Tibial nerve (tissue), 4 donors: ENCODE measurements at regions not wholly inside any gene's neighbourhood (a gene's known extent, or its start where the extent isn't known, plus 50 kb on each side); places are given as distances from the start of the nearest gene placed in this dataset.

Source experiments
- DNase-seq, 2 donors: peaks; one replicate each; pipeline ENCODE4 v3.0.0-alpha.2; 2019; ENCODE audit warnings: low spot score in 2 of 2
- H3K27ac ChIP-seq, 4 donors: fragments of 200-600 bp; sonication (generic) in 3 of 4; one replicate each; pipeline ENCODE4 v1.5.1; 2017 to 2019; ENCODE audit warnings: mild to moderate bottlenecking in 1 of 4
- H3K27me3 ChIP-seq, 2 donors: fragments of 200-600 bp; sonication (generic) in 1 of 2; one replicate each; pipeline versions ENCODE4 v1.5.1 to v1.6.0; 2017 to 2019
- H3K36me3 ChIP-seq, 3 donors: fragments of 200-600 bp; sonication (generic); one replicate each; pipeline ENCODE4 v1.5.1; 2018 to 2019
- H3K4me1 ChIP-seq, 4 donors: fragments of 200-600 bp; sonication (generic) in 3 of 4; one replicate each; pipeline ENCODE4 v1.5.1; 2017 to 2019
- H3K4me3 ChIP-seq, 4 donors: fragments of 200-600 bp; sonication (generic) in 3 of 4; one replicate each; pipeline ENCODE4 v1.5.1; 2017 to 2019; ENCODE audit warnings: mild to moderate bottlenecking in 1 of 4, moderate library complexity in 1 of 4
- H3K9me3 ChIP-seq, 4 donors: fragments of 200-600 bp; sonication (generic) in 3 of 4; one replicate each; pipeline ENCODE4 v1.5.1; 2017 to 2019
- EP300 ChIP-seq, 2 donors: sonication (generic); formaldehyde crosslinking; IDR thresholded peaks; one replicate each; pipeline ENCODE4 v1.6.1; 2017; ENCODE audit warnings: antibody characterized with exemption in 2 of 2, mild to moderate bottlenecking in 1 of 2
- POLR2A ChIP-seq, 2 donors: fragments of 450-650 bp; IDR thresholded peaks; one replicate each; pipeline ENCODE4 v1.6.1; 2017; ENCODE audit warnings: antibody characterized with exemption in 2 of 2, mild to moderate bottlenecking in 2 of 2, moderate library complexity in 2 of 2
- WGBS, 2 donors: methylation state at CpG; one replicate each; pipeline ENCODE4 v1.1.5; 2018; 5-methylcytosine and 5-hydroxymethylcytosine counted together
- TF ChIP-seq, protein P1 (sequence below), 5 experiments: fragments of 200-600 bp in 3 of 5; fragments of 450-650 bp in 2 of 5; sonication (generic) in 3 of 5; IDR thresholded peaks; one replicate each; pipeline ENCODE4 v1.5.1; 2016 to 2019; ENCODE audit warnings: antibody characterized with exemption in 5 of 5, mild to moderate bottlenecking in 3 of 5, moderate library complexity in 2 of 5

DNA sequence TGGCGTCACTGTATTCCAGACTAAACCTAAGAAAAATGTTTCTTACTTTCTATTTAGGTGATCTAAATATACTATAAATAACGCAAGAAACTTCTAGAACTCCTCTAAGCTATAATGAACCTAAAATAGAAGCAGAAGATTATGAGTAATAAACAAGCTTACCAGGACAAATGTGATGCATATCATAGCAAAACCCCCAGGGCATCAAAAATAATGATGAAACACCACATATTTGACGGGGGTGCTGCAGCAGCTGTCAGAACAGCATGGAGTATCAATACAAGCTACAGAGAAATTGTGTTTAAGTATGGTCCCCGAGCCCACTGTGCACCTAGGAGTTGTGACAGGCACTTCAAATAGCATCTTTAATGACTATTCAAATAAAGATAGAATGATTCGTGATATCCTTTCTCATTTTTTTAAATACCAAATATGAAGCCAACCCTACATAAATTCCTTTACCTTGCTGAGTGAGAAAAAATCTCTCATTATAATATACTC, 337.3 kb downstream of the CENPC start:
- DNase-seq = no peak
- Histone ChIP-seq H3K27me3 (no peaks in the 10 kb centered on the region), H3K9me3 (peaks cover 0 to 4% (median 0%) of the 10 kb centered on the region in 4 donors), H3K4me1 (no peaks in the 10 kb centered on the region), H3K36me3 (no peaks in the 10 kb centered on the region), H3K4me3 (no peak overlapping the region), H3K27ac (no peak overlapping the region)
- TF ChIP-seq EP300 (IDR thresholded peaks at IDR 0.05) = no peak
- TF ChIP-seq, protein P1, sequence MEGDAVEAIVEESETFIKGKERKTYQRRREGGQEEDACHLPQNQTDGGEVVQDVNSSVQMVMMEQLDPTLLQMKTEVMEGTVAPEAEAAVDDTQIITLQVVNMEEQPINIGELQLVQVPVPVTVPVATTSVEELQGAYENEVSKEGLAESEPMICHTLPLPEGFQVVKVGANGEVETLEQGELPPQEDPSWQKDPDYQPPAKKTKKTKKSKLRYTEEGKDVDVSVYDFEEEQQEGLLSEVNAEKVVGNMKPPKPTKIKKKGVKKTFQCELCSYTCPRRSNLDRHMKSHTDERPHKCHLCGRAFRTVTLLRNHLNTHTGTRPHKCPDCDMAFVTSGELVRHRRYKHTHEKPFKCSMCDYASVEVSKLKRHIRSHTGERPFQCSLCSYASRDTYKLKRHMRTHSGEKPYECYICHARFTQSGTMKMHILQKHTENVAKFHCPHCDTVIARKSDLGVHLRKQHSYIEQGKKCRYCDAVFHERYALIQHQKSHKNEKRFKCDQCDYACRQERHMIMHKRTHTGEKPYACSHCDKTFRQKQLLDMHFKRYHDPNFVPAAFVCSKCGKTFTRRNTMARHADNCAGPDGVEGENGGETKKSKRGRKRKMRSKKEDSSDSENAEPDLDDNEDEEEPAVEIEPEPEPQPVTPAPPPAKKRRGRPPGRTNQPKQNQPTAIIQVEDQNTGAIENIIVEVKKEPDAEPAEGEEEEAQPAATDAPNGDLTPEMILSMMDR (IDR thresholded peaks at IDR 0.05) = no peak
- TF ChIP-seq POLR2A (IDR thresholded peaks at IDR 0.05) = no peak
- 64 to 73% methylated on average over 5 of the region's 5 CpGs for WGBS, 2 donors

DNA sequence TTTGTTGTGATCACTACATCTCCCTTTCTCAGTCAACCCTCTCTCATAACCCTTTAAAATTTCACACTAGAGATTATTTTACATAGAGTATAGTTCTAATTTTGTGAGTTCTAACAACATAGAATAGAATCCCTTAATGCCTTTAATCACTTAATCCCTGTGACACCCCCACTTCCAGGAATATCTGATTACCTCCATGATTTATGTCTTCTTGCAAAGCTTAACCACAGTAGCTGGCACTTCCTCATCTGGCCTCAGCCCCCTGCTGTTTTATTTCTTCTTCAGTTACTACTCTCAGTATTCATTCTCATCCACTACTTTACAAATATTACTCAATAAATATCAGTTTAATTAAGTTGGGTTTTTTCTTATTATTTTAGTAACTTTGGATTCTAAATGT, 340.9 kb downstream of the CENPC start:
- TF ChIP-seq POLR2A (IDR thresholded peaks at IDR 0.05) = no peak
- TF ChIP-seq, protein P1 (IDR thresholded peaks at IDR 0.05) = no peak
- H3K27me3 ChIP-seq = no peaks in the 10 kb centered on the region

DNA sequence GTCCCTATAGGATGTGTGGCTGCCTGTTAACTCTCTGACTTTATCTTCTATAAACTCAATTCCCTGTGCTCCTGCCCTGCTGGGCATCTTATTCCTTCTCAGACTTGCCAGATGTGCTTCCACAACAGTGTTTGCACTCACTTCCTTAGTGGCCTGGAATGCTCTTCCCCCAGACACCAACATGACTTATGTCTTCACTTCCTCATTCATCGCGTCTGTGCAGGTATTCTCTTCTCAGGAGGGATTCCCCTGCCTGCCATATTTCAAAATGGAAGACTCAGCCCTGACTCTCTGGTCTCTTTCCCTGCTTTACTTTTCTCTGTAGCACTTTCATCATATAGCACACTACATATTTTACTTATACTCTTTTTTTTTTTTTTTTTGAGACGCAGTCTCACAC, 344.0 kb downstream of the CENPC start:
- Histone ChIP-seq H3K4me3 (no peak overlapping the region), H3K36me3 (no peaks in the 10 kb centered on the region), H3K4me1 (no peaks in the 10 kb centered on the region), H3K9me3 (no peaks in the 10 kb centered on the region), H3K27me3 (no peaks in the 10 kb centered on the region), H3K27ac (no peak overlapping the region)
- DNase-seq = no peak
- TF ChIP-seq POLR2A (IDR thresholded peaks at IDR 0.05) (no peak), EP300 (IDR thresholded peaks at IDR 0.05) (no peak)
- TF ChIP-seq, protein P1 (IDR thresholded peaks at IDR 0.05) = no peak
- 91% methylated on average over 3 of the region's 3 CpGs for WGBS, 2 donors

More for the DNA sequence above, 340.9 kb downstream of the CENPC start:
- no peak overlapping the region for H3K27ac ChIP-seq
- H3K9me3 ChIP-seq = no peaks in the 10 kb centered on the region
- H3K4me1 ChIP-seq = no peaks in the 10 kb centered on the region
- no peaks in the 10 kb centered on the region for H3K36me3 ChIP-seq
- no peak overlapping the region for H3K4me3 ChIP-seq
- DNase-seq = no peak

DNA sequence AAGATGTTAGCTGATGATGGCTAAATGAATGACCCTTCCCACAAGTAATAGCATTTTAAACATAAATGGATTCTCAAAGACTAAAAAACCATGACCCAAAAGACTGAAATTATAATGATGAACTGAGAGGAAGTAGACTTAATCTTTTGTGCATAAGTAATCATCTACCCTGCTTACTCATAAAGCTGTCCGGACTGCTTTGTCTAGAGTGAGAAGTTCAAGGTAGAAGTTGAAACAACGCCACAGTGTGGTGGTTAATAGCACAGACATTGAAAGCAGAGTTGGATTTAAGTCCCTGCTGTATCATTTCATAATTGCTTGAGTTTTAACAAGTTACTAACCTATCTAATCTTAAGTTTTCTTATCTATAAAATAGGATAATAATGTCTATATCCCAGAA, 346.6 kb downstream of the CENPC start:
- Histone ChIP-seq H3K4me3 (no peak overlapping the region), H3K36me3 (no peaks in the 10 kb centered on the region), H3K27me3 (no peaks in the 10 kb centered on the region), H3K27ac (no peak overlapping the region), H3K4me1 (no peaks in the 10 kb centered on the region), H3K9me3 (no peaks in the 10 kb centered on the region)
- TF ChIP-seq, protein P1 (IDR thresholded peaks at IDR 0.05) = peak in 1 of 5 experiments; percentile 7
- TF ChIP-seq POLR2A (IDR thresholded peaks at IDR 0.05) = no peak
- 16 to 19% methylated on average over 2 of the region's 2 CpGs for WGBS, 2 donors
- DNase-seq = peak in 1 of 2 donors; percentile 21

GRCh38 chr4:67167849-67168248, 377.5 kb downstream of the CENPC start:
- Histone ChIP-seq H3K4me1 (no peaks in the 10 kb centered on the region), H3K4me3 (no peak overlapping the region), H3K27me3 (no peaks in the 10 kb centered on the region), H3K9me3 (no peaks in the 10 kb centered on the region), H3K36me3 (no peaks in the 10 kb centered on the region), H3K27ac (no peak overlapping the region)
- DNase-seq = no peak
- TF ChIP-seq, protein P1 (IDR thresholded peaks at IDR 0.05) = no peak
- TF ChIP-seq POLR2A (IDR thresholded peaks at IDR 0.05) (no peak), EP300 (IDR thresholded peaks at IDR 0.05) (no peak)
- 84 to 93% methylated on average over 3 of the region's 3 CpGs for WGBS, 2 donors
